GM10266 (cell line): ENCODE measurements at regions not wholly inside any gene's neighbourhood (a gene's known extent, or its start where the extent isn't known, plus 50 kb on each side); places are given as distances from the start of the nearest gene placed in this dataset.

ENCODE experiments used
- DNase-seq: peaks from one replicate; pipeline ENCODE4 v3.0.0; 2012; ENCODE audit errors: extremely low spot score
- CTCF ChIP-seq: IDR thresholded peaks from 2 replicates; pipeline ENCODE4 v1.5.1; 2012; ENCODE audit warnings: mild to moderate bottlenecking, low read depth; ENCODE audit not compliant: control insufficient read depth, insufficient read depth; ENCODE audit errors: missing control alignments

GRCh38 chr6:81511423-81511822 lies 241.1 kb downstream of the TENT5A start:
- no peak for DNase-seq
- TF ChIP-seq CTCF, result no peak

GRCh38 chr6:81495999-81496398 lies 256.5 kb downstream of the TENT5A start:
- TF ChIP-seq CTCF, result no peak
- no peak for DNase-seq

GRCh38 chr6:81491454-81492101 lies 260.9 kb downstream of the TENT5A start:
- no peak for TF ChIP-seq CTCF

DNA sequence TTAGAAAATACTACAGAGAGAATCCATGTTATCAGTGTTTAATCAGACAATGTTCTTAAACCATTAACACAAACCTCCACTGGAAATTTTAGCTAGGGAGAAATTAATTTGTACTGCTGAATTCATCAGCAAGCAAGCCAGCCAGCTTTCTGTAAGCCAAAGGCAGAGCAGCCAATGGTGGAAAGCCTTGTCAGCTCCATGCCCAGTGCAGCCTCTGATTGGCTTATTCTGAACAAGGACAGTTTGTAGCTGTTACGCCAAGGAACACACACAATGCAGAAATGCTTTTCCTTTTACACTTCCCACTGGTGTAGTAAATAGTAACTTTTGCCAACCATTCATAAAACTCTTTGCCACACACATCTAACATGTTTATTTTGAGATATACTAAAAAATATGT lies 265.0 kb downstream of the TENT5A start:
- DNase-seq, result no peak
- TF ChIP-seq CTCF, result no peak

More at GRCh38 chr6:81491454-81492101, 260.9 kb downstream of the TENT5A start:
- DNase-seq, result no peak

DNA sequence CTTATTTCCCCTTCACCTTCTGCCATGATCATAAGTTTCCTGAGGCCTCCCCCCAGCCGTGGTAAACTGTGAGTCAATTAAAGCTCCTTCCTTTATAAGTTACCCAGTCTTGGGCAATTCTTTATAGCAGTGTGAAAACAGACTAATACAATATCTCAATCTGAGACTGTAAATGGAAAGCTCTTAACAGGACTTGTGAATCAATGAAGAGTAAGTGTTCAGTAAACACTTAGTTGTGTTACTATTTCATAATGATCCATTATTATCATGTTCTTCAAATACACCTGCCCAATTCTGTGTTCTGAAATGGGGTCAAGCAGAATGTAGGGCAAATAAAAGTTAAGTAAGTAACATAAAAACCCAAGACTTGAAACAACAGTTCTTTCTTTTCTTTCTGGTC lies 266.2 kb downstream of the TENT5A start:
- DNase-seq, result no peak
- no peak for TF ChIP-seq CTCF

DNA sequence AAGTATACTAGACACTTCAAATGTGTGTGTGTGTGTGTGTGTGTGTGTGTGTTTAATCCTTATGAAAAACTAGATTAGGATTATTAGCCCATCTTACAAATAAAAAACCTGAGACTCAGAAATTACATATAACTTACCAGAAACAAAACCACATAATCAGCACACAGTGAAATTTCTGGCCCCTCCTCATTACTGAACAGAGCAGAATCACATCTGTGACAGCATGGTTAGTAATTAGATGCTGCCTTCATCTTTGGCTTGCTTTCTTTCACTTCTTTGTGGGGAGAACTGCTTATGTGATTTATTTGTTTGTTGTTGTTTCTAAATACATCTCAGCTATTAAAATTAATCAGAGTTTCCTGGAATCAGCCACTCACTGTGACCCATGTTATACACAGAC lies 267.1 kb downstream of the TENT5A start:
- no peak for DNase-seq
- no peak for TF ChIP-seq CTCF

DNA sequence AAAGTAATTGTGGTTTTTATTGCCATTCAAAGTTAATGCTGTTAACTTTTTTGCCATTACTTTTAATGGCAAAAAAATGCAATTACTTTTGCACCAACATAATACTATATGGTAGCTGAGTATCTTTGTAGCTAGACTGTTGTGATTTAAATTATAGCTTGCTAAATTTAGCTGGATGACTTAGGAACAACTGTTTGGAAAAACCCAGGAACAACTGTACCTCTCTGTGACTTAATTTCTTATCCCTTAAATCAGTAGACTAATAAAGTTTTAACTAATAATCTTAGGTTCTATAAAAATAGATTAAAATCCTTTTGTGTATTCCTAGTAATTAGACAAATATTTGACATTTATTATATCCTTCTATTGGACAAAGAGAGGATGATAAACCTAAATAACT lies 268.2 kb downstream of the TENT5A start:
- DNase-seq, result no peak
- no peak for TF ChIP-seq CTCF
